COLO668 (cell line): ENCODE measurements at regions not wholly inside any gene's neighbourhood (a gene's known extent, or its start where the extent isn't known, plus 50 kb on each side); places are given as distances from the start of the nearest gene placed in this dataset.
A peak's percentile ranks its signal among the peaks of the same experiment; 100 is the strongest.

ENCODE experiments used
- DNase-seq: peaks from one replicate; lab custom pipeline; 2025; ENCODE audit not compliant: unreplicated experiment; lab: John Stamatoyannopoulos, UW

- no peak for DNase-seq
Observed at GRCh38 chr2:88832311-88832991, 141.0 kb downstream of the RPIA start.

GRCh38 chr2:88832992-88833389 is 141.5 kb downstream of the RPIA start:
- no peak for DNase-seq

GRCh38 chr2:88834376-88834775 is 142.9 kb downstream of the RPIA start:
- DNase-seq = no peak

- DNase-seq = no peak
Observed at GRCh38 chr2:88834866-88835265, 143.4 kb downstream of the RPIA start.

GRCh38 chr2:88835726-88836125 is 144.3 kb downstream of the RPIA start:
- DNase-seq = no peak

- DNase-seq = no peak
Observed at GRCh38 chr2:88836351-88836750, 144.9 kb downstream of the RPIA start.

GRCh38 chr2:88837511-88838160 is 146.2 kb downstream of the RPIA start:
- DNase-seq = no peak

GRCh38 chr2:88838165-88838635 is 146.7 kb downstream of the RPIA start:
- no peak for DNase-seq

GRCh38 chr2:88841224-88841929 is 149.9 kb downstream of the RPIA start:
- no peak for DNase-seq

GRCh38 chr2:88842656-88843460 is 151.4 kb downstream of the RPIA start:
- DNase-seq = no peak

- no peak for DNase-seq
Observed at GRCh38 chr2:88843651-88844050, 152.2 kb downstream of the RPIA start.

- no peak for DNase-seq
Observed at GRCh38 chr2:88844960-88845359, 153.5 kb downstream of the RPIA start.

GRCh38 chr2:88845772-88846661 is 154.5 kb downstream of the RPIA start:
- no peak for DNase-seq

GRCh38 chr2:88852753-88853402 is 161.4 kb downstream of the RPIA start:
- DNase-seq = peak; percentile 9

- no peak for DNase-seq
Observed at GRCh38 chr2:88853403-88853790, 161.9 kb downstream of the RPIA start.

- no peak for DNase-seq
Observed at GRCh38 chr2:88854528-88854927, 163.1 kb downstream of the RPIA start.

- no peak for DNase-seq
Observed at GRCh38 chr2:88855620-88856408, 164.3 kb downstream of the RPIA start.

- DNase-seq = no peak
Observed at GRCh38 chr2:88856409-88857135, 165.1 kb downstream of the RPIA start.
